CD14-positive monocyte (primary cell): ENCODE measurements at regions not wholly inside any gene's neighbourhood (a gene's known extent, or its start where the extent isn't known, plus 50 kb on each side); places are given as distances from the start of the nearest gene placed in this dataset.

Experiments
- DNase-seq, 3 donors: peaks; one replicate each; pipeline ENCODE4 v3.0.0-alpha.2; 2011 to 2022
- H2AFZ ChIP-seq: 2 replicates; pipeline ENCODE4 v1.6.0; 2012; ENCODE audit warnings: mild to moderate bottlenecking, low read depth, low read length, inconsistent platforms; ENCODE audit not compliant: insufficient read depth, poor library complexity, severe bottlenecking
- H3K27ac ChIP-seq, 2 donors: 1 replicate in 1 of 2; 2 replicates in 1 of 2; pipeline ENCODE4 v1.5.1; 2012 to 2013; ENCODE audit warnings: low read length in 2 of 2, control low read depth in 1 of 2, inconsistent platforms in 1 of 2, low read depth in 1 of 2, mild to moderate bottlenecking in 1 of 2
- H3K27me3 ChIP-seq, 2 donors: one replicate each; pipeline versions ENCODE4 v1.6.0 to v1.6.1; 2011 to 2013; ENCODE audit warnings: low read length in 2 of 2; ENCODE audit not compliant: control insufficient read depth in 2 of 2, insufficient read depth in 2 of 2
- H3K36me3 ChIP-seq, 2 donors: replicated peaks in 1 of 2; 1 replicate in 1 of 2; 2 replicates in 1 of 2; pipeline versions ENCODE4 v1.5.1 to v1.6.1; 2012 to 2013; ENCODE audit warnings: low read length in 2 of 2, control low read depth in 1 of 2, inconsistent platforms in 1 of 2, mild to moderate bottlenecking in 1 of 2; ENCODE audit not compliant: insufficient read depth in 2 of 2, control insufficient read depth in 1 of 2
- H3K4me1 ChIP-seq, 2 donors: 1 replicate in 1 of 2; 2 replicates in 1 of 2; pipeline versions ENCODE4 v1.5.1 to v1.6.1; 2012 to 2013; ENCODE audit warnings: low read length in 2 of 2, control low read depth in 1 of 2, inconsistent platforms in 1 of 2, mild to moderate bottlenecking in 1 of 2, moderate library complexity in 1 of 2; ENCODE audit not compliant: insufficient read depth in 2 of 2, control insufficient read depth in 1 of 2
- H3K4me2 ChIP-seq: replicated peaks from 2 replicates; pipeline ENCODE3; 2012; ENCODE audit warnings: low read length, moderate library complexity, mild to moderate bottlenecking; ENCODE audit not compliant: poor library complexity, severe bottlenecking; ENCODE audit errors: extremely low read depth
- H3K4me3 ChIP-seq, 3 experiments: fragments of 200-600 bp in 1 of 3; sonication (generic) in 1 of 3; replicated peaks in 1 of 3; 1 replicate in 2 of 3; 2 replicates in 1 of 3; pipeline ENCODE4 v1.5.1; 2011 to 2013; ENCODE audit warnings: low read length in 3 of 3, mild to moderate bottlenecking in 3 of 3, control low read depth in 2 of 3, low read depth in 2 of 3, inconsistent platforms in 1 of 3, moderate library complexity in 1 of 3
- H3K79me2 ChIP-seq: 2 replicates; pipeline ENCODE4 v1.6.0; 2012; ENCODE audit warnings: mild to moderate bottlenecking, control low read depth, inconsistent platforms, low read length, moderate library complexity; ENCODE audit not compliant: insufficient read depth
- H3K9ac ChIP-seq: 2 replicates; pipeline ENCODE4 v1.6.0; 2017; ENCODE audit warnings: low read length, mild to moderate bottlenecking; ENCODE audit not compliant: insufficient read depth, poor library complexity, severe bottlenecking
- H3K9me3 ChIP-seq, 2 donors: replicated peaks in 1 of 2; 1 replicate in 1 of 2; 2 replicates in 1 of 2; pipeline versions ENCODE4 v1.5.1 to v1.6.1; 2012 to 2013; ENCODE audit warnings: low read length in 2 of 2, control low read depth in 1 of 2; ENCODE audit not compliant: control insufficient read depth in 1 of 2, insufficient read depth in 1 of 2
- H4K20me1 ChIP-seq: 2 replicates; pipeline ENCODE4 v1.6.0; 2012; ENCODE audit warnings: mild to moderate bottlenecking, low read length, control low read depth, moderate library complexity; ENCODE audit not compliant: insufficient read depth
- H3K27ac Mint-ChIP-seq, 7 donors: one replicate each; pipeline ENCODE4 v1.8.0; 2020; ENCODE audit warnings: mild to moderate bottlenecking in 7 of 7, mixed read lengths in 7 of 7, moderate library complexity in 6 of 7, inconsistent platforms in 2 of 7
- H3K27me3 Mint-ChIP-seq, 3 donors: one replicate each; pipeline ENCODE4 v1.8.0; 2021 to 2022; ENCODE audit warnings: low read depth in 3 of 3, mild to moderate bottlenecking in 3 of 3, mixed read lengths in 3 of 3, moderate library complexity in 3 of 3, inconsistent platforms in 1 of 3
- H3K36me3 Mint-ChIP-seq, 2 donors: one replicate each; pipeline ENCODE4 v1.8.0; 2020; ENCODE audit warnings: mixed read lengths in 2 of 2, inconsistent platforms in 1 of 2, mild to moderate bottlenecking in 1 of 2
- H3K4me1 Mint-ChIP-seq: one replicate; pipeline ENCODE4 v1.8.0; 2020; ENCODE audit warnings: mild to moderate bottlenecking, mixed read lengths
- H3K4me3 Mint-ChIP-seq, 2 donors: one replicate each; pipeline ENCODE4 v1.8.0; 2020; ENCODE audit warnings: mild to moderate bottlenecking in 2 of 2, mixed read lengths in 2 of 2, moderate library complexity in 1 of 2
- H3K9me3 Mint-ChIP-seq, 7 donors: one replicate each; pipeline ENCODE4 v1.8.0; 2020 to 2022; ENCODE audit warnings: mixed read lengths in 7 of 7, mild to moderate bottlenecking in 6 of 7, moderate library complexity in 6 of 7, inconsistent platforms in 2 of 7
- CTCF ChIP-seq: fragments of 200-600 bp; IDR thresholded peaks from one replicate; pipeline ENCODE4 v1.8.0; 2022; ENCODE audit warnings: antibody characterized with exemption, mild to moderate bottlenecking
- WGBS: methylation state at CpG from one replicate; pipeline ENCODE4 v1.1.5; 2013; ENCODE audit warnings: missing lambda C conversion rate; ENCODE audit not compliant: insufficient coverage; 5-methylcytosine and 5-hydroxymethylcytosine counted together
- intact Hi-C, 2 donors: fragments of 100-400 bp; cut with micrococcal nuclease; formaldehyde crosslinking; loops; one replicate each; pipeline versions ENCODE4 v1.15.0 to v1.15.1; 2023

GRCh38 chr5:3883040-3883439 lies 287.4 kb downstream of the IRX1 start:
- no peaks in the 10 kb centered on the region for H4K20me1 ChIP-seq
- H3K36me3 Mint-ChIP-seq, result no peaks in the 10 kb centered on the region
- H3K4me1 Mint-ChIP-seq, result peaks cover 2% of the 10 kb centered on the region
- peaks cover 2 to 22% (median 7%) of the 10 kb centered on the region in 7 donors for H3K9me3 Mint-ChIP-seq
- no peak for DNase-seq
- H2AFZ ChIP-seq, result no peak overlapping the region
- no peak overlapping the region for H3K27ac Mint-ChIP-seq
- H3K4me3 ChIP-seq, result no peak overlapping the region
- no peak overlapping the region for H3K27ac ChIP-seq
- peaks cover 0 to 3% (median 2%) of the 10 kb centered on the region in 3 donors for H3K27me3 Mint-ChIP-seq
- no peak overlapping the region for H3K4me3 Mint-ChIP-seq
- H3K4me2 ChIP-seq, result no peak overlapping the region
- no peaks in the 10 kb centered on the region for H3K79me2 ChIP-seq
- WGBS, result 89% methylated on average over 10 of the region's 11 CpGs
- no peaks in the 10 kb centered on the region for H3K4me1 ChIP-seq
- peaks cover 4 to 16% of the 10 kb centered on the region in 2 donors for H3K9me3 ChIP-seq
- no peaks in the 10 kb centered on the region for H3K27me3 ChIP-seq
- H3K36me3 ChIP-seq, result no peaks in the 10 kb centered on the region
- H3K9ac ChIP-seq, result no peak overlapping the region
- intact Hi-C loops, result no loop called here
- TF ChIP-seq CTCF, result no peak

GRCh38 chr5:3886524-3887451 lies 291.2 kb downstream of the IRX1 start:
- H3K36me3 ChIP-seq, result no peaks in the 10 kb centered on the region
- no peak for TF ChIP-seq CTCF
- no peak overlapping the region for H3K4me3 ChIP-seq
- H3K27me3 ChIP-seq, result no peaks in the 10 kb centered on the region
- Mint-ChIP-seq H3K9me3 (peaks cover 1 to 13% (median 6%) of the 10 kb centered on the region in 7 donors), H3K27me3 (peaks cover 0 to 2% (median 1%) of the 10 kb centered on the region in 3 donors), H3K4me3 (no peak overlapping the region), H3K4me1 (peaks cover 2% of the 10 kb centered on the region), H3K27ac (peak overlapping the region in 3 of 7 donors; percentile 23 to 59 (median 38)), H3K36me3 (no peaks in the 10 kb centered on the region)
- no peak for DNase-seq
- H3K79me2 ChIP-seq, result no peaks in the 10 kb centered on the region
- peaks cover 4 to 5% of the 10 kb centered on the region in 2 donors for H3K9me3 ChIP-seq
- H3K4me1 ChIP-seq, result no peaks in the 10 kb centered on the region
- no peak overlapping the region for H2AFZ ChIP-seq
- H3K4me2 ChIP-seq, result no peak overlapping the region
- no peak overlapping the region for H3K27ac ChIP-seq
- H3K9ac ChIP-seq, result no peak overlapping the region
- no peaks in the 10 kb centered on the region for H4K20me1 ChIP-seq
- intact Hi-C loops, result no loop called here
- 0% methylated on average over 3 of the region's 9 CpGs for WGBS
